Activated CD4-positive, alpha-beta T cell treated with anti-CD3 and anti-CD28 coated beads, Interleukin-2, amount 50 U/mL, for 1 hour (primary cell): ENCODE measurements at regions not wholly inside any gene's neighbourhood (a gene's known extent, or its start where the extent isn't known, plus 50 kb on each side); places are given as distances from the start of the nearest gene placed in this dataset.
"Not testable (repeated sequence)": the region's sequence is repeated elsewhere in the genome, so short reads cannot be mapped to it uniquely, and the experiment has no call there.

ENCODE experiments used
- DNase-seq: peaks from one replicate; pipeline ENCODE4 v3.0.0-alpha.2; 2020

GRCh38 chr2:95767531-95767930 lies 175.7 kb downstream of the TRIM43 start:
- not testable (repeated sequence) for DNase-seq

- DNase-seq = not testable (repeated sequence)
Measured at GRCh38 chr2:95767950-95768349, 176.1 kb downstream of the TRIM43 start.

GRCh38 chr2:95769256-95769655 lies 177.5 kb downstream of the TRIM43 start:
- not testable (repeated sequence) for DNase-seq

GRCh38 chr2:95770726-95771125 lies 178.9 kb downstream of the TRIM43 start:
- DNase-seq = not testable (repeated sequence)

GRCh38 chr2:95774322-95775192 lies 182.8 kb downstream of the TRIM43 start:
- not testable (repeated sequence) for DNase-seq

GRCh38 chr2:95775193-95775531 lies 183.4 kb downstream of the TRIM43 start:
- DNase-seq = not testable (repeated sequence)
